Breast epithelium (tissue), 3 donors: ENCODE measurements at regions not wholly inside any gene's neighbourhood (a gene's known extent, or its start where the extent isn't known, plus 50 kb on each side); places are given as distances from the start of the nearest gene placed in this dataset.
"Not testable (repeated sequence)": the region's sequence is repeated elsewhere in the genome, so short reads cannot be mapped to it uniquely, and the experiment has no call there.

Experiments
- CTCF ChIP-seq, 3 donors: fragments of 450-650 bp; IDR thresholded peaks; one replicate each; pipeline ENCODE4 v1.5.1; 2016 to 2017; ENCODE audit warnings: antibody characterized with exemption in 3 of 3, mild to moderate bottlenecking in 3 of 3, moderate library complexity in 3 of 3
- POLR2A ChIP-seq: fragments of 450-650 bp; IDR thresholded peaks from one replicate; pipeline ENCODE4 v1.6.1; 2016; ENCODE audit warnings: antibody characterized with exemption, mild to moderate bottlenecking, moderate library complexity

GRCh38 chr12:87579091-87579490, 450.1 kb downstream of the C12orf50 start:
- not testable (repeated sequence) for TF ChIP-seq POLR2A; CTCF (IDR thresholded peaks at IDR 0.05)
